NOMO-1 (cell line): ENCODE measurements at regions not wholly inside any gene's neighbourhood (a gene's known extent, or its start where the extent isn't known, plus 50 kb on each side); places are given as distances from the start of the nearest gene placed in this dataset.
"Not testable (repeated sequence)": the region's sequence is repeated elsewhere in the genome, so short reads cannot be mapped to it uniquely, and the experiment has no call there.

Source experiments
- DNase-seq, 2 experiments: peaks; one replicate each; lab custom pipeline; 2025; ENCODE audit not compliant: unreplicated experiment in 2 of 2; lab: John Stamatoyannopoulos, UW

- DNase-seq, result no peak
Observed at GRCh38 chr2:226306969-226307368, 492.7 kb downstream of the IRS1 start.

GRCh38 chr2:226304308-226304707 is 495.3 kb downstream of the IRS1 start:
- DNase-seq, result peak in 1 of 2 experiments; percentile 17

GRCh38 chr2:226303707-226304106 is 495.9 kb downstream of the IRS1 start:
- no peak for DNase-seq

GRCh38 chr2:226300196-226300886 is 499.3 kb downstream of the IRS1 start:
- peak; percentile 17 to 54 for DNase-seq

- DNase-seq, result no peak
Observed at GRCh38 chr2:226299771-226300170, 499.8 kb downstream of the IRS1 start.

- DNase-seq, result no peak
Observed at GRCh38 chr2:226295681-226296080, 503.9 kb downstream of the IRS1 start.

- DNase-seq, result no peak
Observed at GRCh38 chr2:226295123-226295522, 504.5 kb downstream of the IRS1 start.

- DNase-seq, result not testable (repeated sequence)
Observed at GRCh38 chr2:226291281-226291680, 508.3 kb downstream of the IRS1 start.

GRCh38 chr2:226286916-226287315 is 512.7 kb downstream of the IRS1 start:
- DNase-seq, result no peak

- DNase-seq, result no peak
Observed at GRCh38 chr2:226283796-226284195, 515.8 kb downstream of the IRS1 start.

GRCh38 chr2:226282151-226282550 is 517.5 kb downstream of the IRS1 start:
- no peak for DNase-seq

GRCh38 chr2:226280136-226280535 is 519.5 kb downstream of the IRS1 start:
- DNase-seq, result not testable (repeated sequence)

GRCh38 chr2:226275215-226275614 is 524.4 kb downstream of the IRS1 start:
- DNase-seq, result peak in 1 of 2 experiments; percentile 18

- no peak for DNase-seq
Observed at GRCh38 chr2:226274143-226274542, 525.5 kb downstream of the IRS1 start.

GRCh38 chr2:226273440-226273839 is 526.2 kb downstream of the IRS1 start:
- no peak for DNase-seq

GRCh38 chr2:226272435-226272834 is 527.2 kb downstream of the IRS1 start:
- DNase-seq, result no peak

GRCh38 chr2:226270285-226271058 is 529.1 kb downstream of the IRS1 start:
- no peak for DNase-seq

GRCh38 chr2:226267516-226268289 is 531.9 kb downstream of the IRS1 start:
- no peak for DNase-seq

GRCh38 chr2:226256709-226257376 is 542.8 kb downstream of the IRS1 start:
- DNase-seq, result no peak

- DNase-seq, result no peak
Observed at GRCh38 chr2:226256237-226256636, 543.4 kb downstream of the IRS1 start.

GRCh38 chr2:226251661-226252060 is 548.0 kb downstream of the IRS1 start:
- no peak for DNase-seq
